HEK293T (cell line): ENCODE measurements at regions not wholly inside any gene's neighbourhood (a gene's known extent, or its start where the extent isn't known, plus 50 kb on each side); places are given as distances from the start of the nearest gene placed in this dataset.

Experiments
- CTCF ChIA-PET: fragments of 350-600 bp; formaldehyde crosslinking; extraction: SDS; loops from one replicate; lab custom pipeline; 2021; ENCODE audit warnings: antibody characterized with exemption, inconsistent platforms; lab: Yijun Ruan, JAX
- POLR2A ChIA-PET: fragments of 350-600 bp; formaldehyde crosslinking; extraction: SDS; loops from one replicate; lab custom pipeline; 2020; ENCODE audit warnings: antibody characterized with exemption, inconsistent platforms; lab: Yijun Ruan, JAX
- DNase-seq: peaks from one replicate; pipeline ENCODE4 v3.0.0; 2012; ENCODE audit warnings: mixed read lengths; ENCODE audit errors: extremely low spot score
- ARNT ChIP-seq: fragments of 450-650 bp; IDR thresholded peaks from 2 replicates; pipeline ENCODE4 v1.6.1; 2017; ENCODE audit warnings: mild to moderate bottlenecking
- BHLHE40 ChIP-seq: fragments of 450-650 bp; IDR thresholded peaks from 2 replicates; pipeline ENCODE4 v1.6.1; 2016; ENCODE audit warnings: mild to moderate bottlenecking, moderate library complexity, borderline replicate concordance
- CTBP1 ChIP-seq: fragments of 450-650 bp; IDR thresholded peaks from 2 replicates; pipeline ENCODE4 v1.6.1; 2016; ENCODE audit warnings: borderline replicate concordance
- ELF4 ChIP-seq: fragments of 450-650 bp; IDR thresholded peaks from 2 replicates; pipeline ENCODE4 v1.6.1; 2017; ENCODE audit warnings: antibody characterized with exemption
- FOXA1 ChIP-seq: fragments of 450-650 bp; IDR thresholded peaks from 2 replicates; pipeline ENCODE4 v1.6.1; 2016; ENCODE audit warnings: mild to moderate bottlenecking
- FOXK2 ChIP-seq: fragments of 450-650 bp; IDR thresholded peaks from 2 replicates; pipeline ENCODE4 v1.6.1; 2016; ENCODE audit warnings: mild to moderate bottlenecking
- FOXM1 ChIP-seq: fragments of 450-650 bp; IDR thresholded peaks from 2 replicates; pipeline ENCODE4 v1.6.1; 2017; ENCODE audit warnings: mild to moderate bottlenecking, borderline replicate concordance
- HDGF ChIP-seq: fragments of 450-650 bp; IDR thresholded peaks from 2 replicates; pipeline ENCODE4 v1.6.1; 2017; ENCODE audit warnings: antibody characterized with exemption, borderline replicate concordance
- L3MBTL2 ChIP-seq: fragments of 450-650 bp; conservative IDR thresholded peaks from 2 replicates; pipeline ENCODE4 v1.6.1; 2016; ENCODE audit warnings: mild to moderate bottlenecking
- LEF1 ChIP-seq: fragments of 450-650 bp; IDR thresholded peaks from 2 replicates; pipeline ENCODE4 v1.6.1; 2017; ENCODE audit warnings: mild to moderate bottlenecking, borderline replicate concordance
- NFRKB ChIP-seq: fragments of 450-650 bp; IDR thresholded peaks from 2 replicates; pipeline ENCODE4 v1.6.1; 2016; ENCODE audit warnings: mild to moderate bottlenecking, moderate library complexity
- PKNOX1 ChIP-seq: fragments of 450-650 bp; IDR thresholded peaks from 2 replicates; pipeline ENCODE4 v1.6.1; 2016
- SP1 ChIP-seq: fragments of 450-650 bp; IDR thresholded peaks from 2 replicates; pipeline ENCODE4 v1.6.1; 2017
- SUZ12 ChIP-seq: fragments of 450-650 bp; IDR thresholded peaks from 2 replicates; pipeline ENCODE4 v1.6.1; 2016; ENCODE audit warnings: mild to moderate bottlenecking
- TARDBP ChIP-seq: fragments of 450-650 bp; IDR thresholded peaks from 2 replicates; pipeline ENCODE4 v1.6.1; 2016
- ZNF384 ChIP-seq: fragments of 450-650 bp; IDR thresholded peaks from 2 replicates; pipeline ENCODE4 v1.6.1; 2016

DNA sequence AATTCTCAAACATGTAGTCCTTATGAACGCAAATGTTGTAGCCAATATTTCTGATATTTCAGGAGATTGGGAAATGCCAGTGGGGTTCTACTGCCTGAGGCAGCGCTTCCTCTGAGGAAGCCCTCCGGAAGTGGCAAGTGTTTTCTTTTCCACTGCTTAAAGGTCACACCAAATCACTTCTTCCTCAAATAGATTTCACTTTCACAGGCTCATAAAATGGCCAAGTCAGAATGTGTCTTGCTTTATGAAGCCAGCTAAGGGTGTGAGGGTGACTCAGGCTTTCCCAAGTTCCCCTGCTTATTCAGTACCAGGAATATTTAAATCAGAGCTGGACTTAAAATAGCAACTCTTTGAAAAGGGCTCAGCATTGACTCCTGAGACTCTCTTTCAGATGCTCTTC is 514.2 kb upstream of the DIPK2B start:
- no peak for TF ChIP-seq PKNOX1
- no peak for TF ChIP-seq ZNF384
- TF ChIP-seq ELF4: no peak
- no peak for TF ChIP-seq BHLHE40
- TF ChIP-seq SUZ12: no peak
- TF ChIP-seq TARDBP: no peak
- no peak for TF ChIP-seq SP1
- no peak for TF ChIP-seq HDGF
- TF ChIP-seq FOXK2: no peak
- TF ChIP-seq L3MBTL2: no peak
- no peak for TF ChIP-seq FOXM1
- no peak for TF ChIP-seq NFRKB
- TF ChIP-seq CTBP1: no peak
- ChIA-PET POLR2A (no interaction called here), CTCF (no interaction called here)
- DNase-seq: no peak

DNA sequence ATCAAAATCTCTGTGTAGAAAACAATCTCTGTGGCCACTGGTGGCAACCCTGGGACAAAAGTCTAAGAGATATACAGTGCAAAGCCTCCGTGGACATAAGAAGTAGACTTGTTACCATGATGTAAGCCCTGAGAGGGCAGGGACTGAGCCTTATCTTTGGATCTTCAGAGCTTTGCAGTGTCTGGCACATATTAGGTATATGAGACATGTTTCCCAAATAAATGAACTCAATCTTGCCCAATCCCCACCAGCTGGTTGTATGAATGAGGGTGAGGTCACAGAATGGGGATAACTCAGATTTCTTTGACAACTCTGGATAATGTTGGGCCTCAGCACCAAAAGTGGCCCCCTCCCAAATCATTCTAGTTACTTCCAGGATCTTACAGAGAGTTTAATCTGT is 511.4 kb upstream of the DIPK2B start:
- no peak for DNase-seq
- CTCF ChIA-PET: no interaction called here
- no peak for TF ChIP-seq FOXA1
- no peak for TF ChIP-seq SP1
- TF ChIP-seq NFRKB: no peak
- no peak for TF ChIP-seq FOXK2
- TF ChIP-seq PKNOX1: no peak
- TF ChIP-seq FOXM1: no peak
- TF ChIP-seq ZNF384: no peak
- TF ChIP-seq LEF1: no peak
- POLR2A ChIA-PET: no interaction called here

- ChIA-PET POLR2A (no interaction called here), CTCF (no interaction called here)
- no peak for TF ChIP-seq ELF4
- no peak for TF ChIP-seq BHLHE40
- no peak for TF ChIP-seq ZNF384
- no peak for TF ChIP-seq SP1
- no peak for TF ChIP-seq L3MBTL2
- TF ChIP-seq FOXM1: no peak
- no peak for TF ChIP-seq CTBP1
- no peak for TF ChIP-seq SUZ12
- TF ChIP-seq LEF1: no peak
- TF ChIP-seq TARDBP: no peak
- TF ChIP-seq NFRKB: no peak
- TF ChIP-seq FOXK2: no peak
- TF ChIP-seq FOXA1: no peak
- no peak for TF ChIP-seq HDGF
- no peak for TF ChIP-seq ARNT
- TF ChIP-seq PKNOX1: no peak
- no peak for DNase-seq
These were observed 510.6 kb upstream of the DIPK2B start for GRCh38 chrX:45711231-45711630.

DNA sequence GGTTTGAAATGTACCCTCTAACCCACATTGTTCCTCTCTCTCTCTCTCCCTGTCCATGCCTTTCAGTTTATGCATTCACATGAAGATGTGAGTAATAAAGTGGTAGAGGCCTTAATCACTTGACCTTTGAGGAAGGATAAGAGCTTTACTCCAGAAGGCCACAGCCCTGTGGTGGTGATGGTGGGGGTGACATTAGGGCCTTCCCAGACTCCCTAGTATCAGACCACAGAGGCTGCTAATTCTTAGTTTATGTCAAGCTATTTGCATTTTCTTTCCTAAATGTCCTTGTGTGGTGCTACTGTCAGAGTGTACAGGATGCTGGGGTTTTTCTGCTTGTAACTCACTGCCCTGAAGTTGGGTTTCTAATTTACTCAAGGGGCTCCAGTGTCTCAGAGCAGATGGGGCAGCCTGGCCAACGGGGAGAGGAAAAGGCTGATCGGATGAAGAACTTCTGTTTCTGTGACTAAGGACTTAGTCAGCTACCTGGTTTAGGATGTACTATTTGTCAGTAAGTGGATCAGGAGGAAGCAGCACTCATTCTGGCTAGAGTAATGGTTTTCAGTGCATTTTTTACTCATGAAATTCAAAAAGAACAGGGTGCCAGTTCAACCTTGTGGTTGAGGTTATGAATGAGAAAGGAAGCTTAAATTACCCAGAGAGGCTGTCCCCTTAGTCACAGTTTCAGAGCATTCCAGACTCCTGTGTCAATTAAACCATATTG is 509.6 kb upstream of the DIPK2B start:
- no peak for TF ChIP-seq ELF4
- no peak for TF ChIP-seq PKNOX1
- no peak for TF ChIP-seq FOXK2
- TF ChIP-seq ZNF384: no peak
- TF ChIP-seq CTBP1: no peak
- TF ChIP-seq NFRKB: no peak
- no peak for TF ChIP-seq HDGF
- TF ChIP-seq L3MBTL2: no peak
- no peak for TF ChIP-seq SUZ12
- TF ChIP-seq LEF1: no peak
- TF ChIP-seq TARDBP: no peak
- TF ChIP-seq SP1: no peak
- DNase-seq: no peak
- POLR2A ChIA-PET: no interaction called here
- CTCF ChIA-PET: no interaction called here

DNA sequence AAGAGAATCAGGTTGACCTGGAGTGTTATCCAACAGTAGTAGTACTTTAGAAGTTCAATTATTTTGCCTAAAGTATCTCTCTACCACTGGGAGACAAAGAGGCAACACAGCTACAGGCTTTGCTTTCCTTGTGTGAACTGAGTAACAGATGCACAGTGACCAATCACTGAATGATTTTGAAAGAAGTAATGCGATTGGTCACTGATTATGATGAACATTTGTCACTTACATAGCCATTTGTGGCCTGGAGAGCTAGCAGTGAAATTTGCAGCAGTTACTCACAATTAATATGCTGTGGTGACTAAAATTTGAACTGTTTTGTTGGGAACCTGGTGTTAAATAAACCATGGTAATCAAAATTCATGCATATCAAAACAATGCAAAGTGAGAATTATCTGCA is 508.7 kb upstream of the DIPK2B start:
- POLR2A ChIA-PET: no interaction called here
- DNase-seq: no peak
- TF ChIP-seq ZNF384: no peak
- no peak for TF ChIP-seq PKNOX1
- no peak for TF ChIP-seq SP1
- no peak for TF ChIP-seq LEF1
- no peak for TF ChIP-seq ELF4
- TF ChIP-seq SUZ12: no peak
- no peak for TF ChIP-seq FOXK2
- TF ChIP-seq CTBP1: no peak
- no peak for TF ChIP-seq TARDBP
- TF ChIP-seq ARNT: no peak
- TF ChIP-seq FOXM1: no peak
- no peak for TF ChIP-seq BHLHE40
- TF ChIP-seq NFRKB: no peak
- no peak for TF ChIP-seq FOXA1
- CTCF ChIA-PET: no interaction called here
